ENCODE measurements at regions not wholly inside any gene's neighbourhood (a gene's known extent, or its start where the extent isn't known, plus 50 kb on each side); places are given as distances from the start of the nearest gene placed in this dataset.
"Not testable (repeated sequence)": the region's sequence is repeated elsewhere in the genome, so short reads cannot be mapped to it uniquely, and the experiment has no call there.

GRCh38 chr4:27123123-27123768 is 262.6 kb downstream of the STIM2 start:
- WGBS (ENCODE audit: extremely low coverage, insufficient coverage, low lambda C conversion rate) = no CpG with 5 or more reads among the region's 3 CpGs
- no peak overlapping the region for H2AK5ac ChIP-seq (ENCODE audit: low read length)
- no peak overlapping the region for H3K9ac ChIP-seq (ENCODE audit: low read length)
- peak overlapping the region; percentile 69 for H3K18ac ChIP-seq (ENCODE audit: low read length)
- H2BK15ac ChIP-seq (replicated peaks; ENCODE audit: low read depth) = no peak overlapping the region
- H3K27me3 ChIP-seq (ENCODE audit: insufficient read depth, low read length, poor library complexity) = no peaks in the 10 kb centered on the region
- H2BK5ac ChIP-seq (ENCODE audit: low read length) = no peak overlapping the region
- peak; percentile 94 for DNase-seq
- peak overlapping the region; percentile 75 for H3K4ac ChIP-seq (ENCODE audit: low read depth, low read length)
- H3K23ac ChIP-seq (ENCODE audit: low read length) = no peak overlapping the region
- H3K79me2 ChIP-seq (ENCODE audit: control insufficient read depth, insufficient read depth, low read length) = no peaks in the 10 kb centered on the region
- H3K56ac ChIP-seq (ENCODE audit: low read length) = no peak overlapping the region
- H3K4me2 ChIP-seq (ENCODE audit: low read length) = no peak overlapping the region
- no peaks in the 10 kb centered on the region for H3K79me1 ChIP-seq (ENCODE audit: low read length)
- no peak overlapping the region for H3K4me3 ChIP-seq (ENCODE audit: low read length)
- H3K4me1 ChIP-seq (ENCODE audit: control insufficient read depth, low read depth, low read length) = peaks cover 10% of the 10 kb centered on the region
- peak overlapping the region; percentile 13 for H3K27ac ChIP-seq (ENCODE audit: low read depth, low read length)
- no peak overlapping the region for H2BK120ac ChIP-seq (ENCODE audit: low read depth, low read length)
- H4K5ac ChIP-seq (ENCODE audit: low read length) = no peak overlapping the region
- H4K8ac ChIP-seq (ENCODE audit: low read depth, low read length) = no peak overlapping the region
- no peaks in the 10 kb centered on the region for H3K36me3 ChIP-seq (ENCODE audit: control insufficient read depth, insufficient read depth, low read length)

GRCh38 chr4:27123769-27124124 is 263.1 kb downstream of the STIM2 start:
- H2BK120ac ChIP-seq (ENCODE audit: low read depth, low read length) = no peak overlapping the region
- H3K18ac ChIP-seq (ENCODE audit: low read length) = no peak overlapping the region
- H4K5ac ChIP-seq (ENCODE audit: low read length) = no peak overlapping the region
- H3K4ac ChIP-seq (ENCODE audit: low read depth, low read length) = peak overlapping the region; percentile 75
- H3K23ac ChIP-seq (ENCODE audit: low read length) = no peak overlapping the region
- H3K36me3 ChIP-seq (ENCODE audit: control insufficient read depth, insufficient read depth, low read length) = no peaks in the 10 kb centered on the region
- no peak overlapping the region for H3K4me2 ChIP-seq (ENCODE audit: low read length)
- no peak overlapping the region for H4K8ac ChIP-seq (ENCODE audit: low read depth, low read length)
- no peak overlapping the region for H2AK5ac ChIP-seq (ENCODE audit: low read length)
- H3K4me1 ChIP-seq (ENCODE audit: control insufficient read depth, low read depth, low read length) = peaks cover 10% of the 10 kb centered on the region
- H2BK5ac ChIP-seq (ENCODE audit: low read length) = no peak overlapping the region
- no peak overlapping the region for H3K56ac ChIP-seq (ENCODE audit: low read length)
- no peaks in the 10 kb centered on the region for H3K27me3 ChIP-seq (ENCODE audit: insufficient read depth, low read length, poor library complexity)
- no peak overlapping the region for H3K4me3 ChIP-seq (ENCODE audit: low read length)
- H3K27ac ChIP-seq (ENCODE audit: low read depth, low read length) = peak overlapping the region; percentile 55
- no peaks in the 10 kb centered on the region for H3K79me2 ChIP-seq (ENCODE audit: control insufficient read depth, insufficient read depth, low read length)
- no peak for DNase-seq
- no peak overlapping the region for H2BK15ac ChIP-seq (replicated peaks; ENCODE audit: low read depth)
- no peaks in the 10 kb centered on the region for H3K79me1 ChIP-seq (ENCODE audit: low read length)
- no peak overlapping the region for H3K9ac ChIP-seq (ENCODE audit: low read length)

- H4K5ac ChIP-seq (ENCODE audit: low read length); H3K79me1 ChIP-seq (ENCODE audit: low read length); H3K36me3 ChIP-seq (ENCODE audit: control insufficient read depth, insufficient read depth, low read length); H3K18ac ChIP-seq (ENCODE audit: low read length); H2BK15ac ChIP-seq (replicated peaks; ENCODE audit: low read depth); H4K8ac ChIP-seq (ENCODE audit: low read depth, low read length); H3K27me3 ChIP-seq (ENCODE audit: insufficient read depth, low read length, poor library complexity); H3K9ac ChIP-seq (ENCODE audit: low read length); H3K27ac ChIP-seq (ENCODE audit: low read depth, low read length); H3K4me2 ChIP-seq (ENCODE audit: low read length); H3K4me3 ChIP-seq (ENCODE audit: low read length); H3K23ac ChIP-seq (ENCODE audit: low read length); H3K4ac ChIP-seq (ENCODE audit: low read depth, low read length); H2BK5ac ChIP-seq (ENCODE audit: low read length); H3K4me1 ChIP-seq (ENCODE audit: control insufficient read depth, low read depth, low read length); H2AK5ac ChIP-seq (ENCODE audit: low read length); H3K56ac ChIP-seq (ENCODE audit: low read length); H2BK120ac ChIP-seq (ENCODE audit: low read depth, low read length); H3K79me2 ChIP-seq (ENCODE audit: control insufficient read depth, insufficient read depth, low read length): not testable (repeated sequence)
- peak; percentile 45 for DNase-seq
- WGBS (ENCODE audit: extremely low coverage, insufficient coverage, low lambda C conversion rate) = no CpG with 5 or more reads among the region's 4 CpGs
Measured at GRCh38 chr4:27126895-27127294, 266.3 kb downstream of the STIM2 start.

- Histone ChIP-seq H3K9ac (ENCODE audit: low read length) (no peak overlapping the region), H2BK15ac (replicated peaks; ENCODE audit: low read depth) (no peak overlapping the region), H3K4me3 (ENCODE audit: low read length) (no peak overlapping the region), H3K56ac (ENCODE audit: low read length) (no peak overlapping the region), H3K79me1 (ENCODE audit: low read length) (no peaks in the 10 kb centered on the region), H3K4me1 (ENCODE audit: control insufficient read depth, low read depth, low read length) (no peaks in the 10 kb centered on the region), H3K4me2 (ENCODE audit: low read length) (no peak overlapping the region), H4K5ac (ENCODE audit: low read length) (no peak overlapping the region), H2AK5ac (ENCODE audit: low read length) (no peak overlapping the region), H3K79me2 (ENCODE audit: control insufficient read depth, insufficient read depth, low read length) (no peaks in the 10 kb centered on the region), H3K4ac (ENCODE audit: low read depth, low read length) (no peak overlapping the region), H2BK120ac (ENCODE audit: low read depth, low read length) (no peak overlapping the region), H3K27me3 (ENCODE audit: insufficient read depth, low read length, poor library complexity) (no peaks in the 10 kb centered on the region), H3K36me3 (ENCODE audit: control insufficient read depth, insufficient read depth, low read length) (no peaks in the 10 kb centered on the region), H3K23ac (ENCODE audit: low read length) (no peak overlapping the region), H4K8ac (ENCODE audit: low read depth, low read length) (no peak overlapping the region), H2BK5ac (ENCODE audit: low read length) (no peak overlapping the region), H3K18ac (ENCODE audit: low read length) (no peak overlapping the region), H3K27ac (ENCODE audit: low read depth, low read length) (no peak overlapping the region)
- no peak for DNase-seq
- WGBS (ENCODE audit: extremely low coverage, insufficient coverage, low lambda C conversion rate) = no CpG with 5 or more reads among the region's 5 CpGs
Measured at GRCh38 chr4:27128443-27128842, 267.8 kb downstream of the STIM2 start.

- no peaks in the 10 kb centered on the region for H3K36me3 ChIP-seq (ENCODE audit: control insufficient read depth, insufficient read depth, low read length)
- no peak overlapping the region for H4K5ac ChIP-seq (ENCODE audit: low read length)
- no peak overlapping the region for H3K9ac ChIP-seq (ENCODE audit: low read length)
- no peak overlapping the region for H3K4ac ChIP-seq (ENCODE audit: low read depth, low read length)
- no peak overlapping the region for H3K23ac ChIP-seq (ENCODE audit: low read length)
- no peak overlapping the region for H2BK5ac ChIP-seq (ENCODE audit: low read length)
- no CpG with 5 or more reads among the region's 7 CpGs for WGBS (ENCODE audit: extremely low coverage, insufficient coverage, low lambda C conversion rate)
- no peak overlapping the region for H3K4me3 ChIP-seq (ENCODE audit: low read length)
- H3K4me2 ChIP-seq (ENCODE audit: low read length) = no peak overlapping the region
- no peak overlapping the region for H3K27ac ChIP-seq (ENCODE audit: low read depth, low read length)
- peak; percentile 33 for DNase-seq
- no peak overlapping the region for H2BK15ac ChIP-seq (replicated peaks; ENCODE audit: low read depth)
- H3K79me1 ChIP-seq (ENCODE audit: low read length) = no peaks in the 10 kb centered on the region
- no peak overlapping the region for H3K18ac ChIP-seq (ENCODE audit: low read length)
- no peak overlapping the region for H2AK5ac ChIP-seq (ENCODE audit: low read length)
- H3K56ac ChIP-seq (ENCODE audit: low read length) = no peak overlapping the region
- no peaks in the 10 kb centered on the region for H3K27me3 ChIP-seq (ENCODE audit: insufficient read depth, low read length, poor library complexity)
- H4K8ac ChIP-seq (ENCODE audit: low read depth, low read length) = no peak overlapping the region
- H3K79me2 ChIP-seq (ENCODE audit: control insufficient read depth, insufficient read depth, low read length) = no peaks in the 10 kb centered on the region
- H2BK120ac ChIP-seq (ENCODE audit: low read depth, low read length) = no peak overlapping the region
- no peaks in the 10 kb centered on the region for H3K4me1 ChIP-seq (ENCODE audit: control insufficient read depth, low read depth, low read length)
Measured at GRCh38 chr4:27129871-27130366, 269.3 kb downstream of the STIM2 start.

GRCh38 chr4:27132497-27132896 is 271.9 kb downstream of the STIM2 start:
- Histone ChIP-seq H3K23ac (ENCODE audit: low read length) (no peak overlapping the region), H3K18ac (ENCODE audit: low read length) (no peak overlapping the region), H3K27me3 (ENCODE audit: insufficient read depth, low read length, poor library complexity) (no peaks in the 10 kb centered on the region), H3K4ac (ENCODE audit: low read depth, low read length) (no peak overlapping the region), H3K79me1 (ENCODE audit: low read length) (no peaks in the 10 kb centered on the region), H3K27ac (ENCODE audit: low read depth, low read length) (no peak overlapping the region), H4K8ac (ENCODE audit: low read depth, low read length) (no peak overlapping the region), H3K4me3 (ENCODE audit: low read length) (no peak overlapping the region), H3K4me1 (ENCODE audit: control insufficient read depth, low read depth, low read length) (no peaks in the 10 kb centered on the region), H3K4me2 (ENCODE audit: low read length) (no peak overlapping the region), H4K5ac (ENCODE audit: low read length) (no peak overlapping the region), H2AK5ac (ENCODE audit: low read length) (no peak overlapping the region), H2BK5ac (ENCODE audit: low read length) (no peak overlapping the region), H3K79me2 (ENCODE audit: control insufficient read depth, insufficient read depth, low read length) (no peaks in the 10 kb centered on the region), H3K56ac (ENCODE audit: low read length) (no peak overlapping the region), H2BK120ac (ENCODE audit: low read depth, low read length) (no peak overlapping the region), H3K9ac (ENCODE audit: low read length) (no peak overlapping the region), H3K36me3 (ENCODE audit: control insufficient read depth, insufficient read depth, low read length) (no peaks in the 10 kb centered on the region), H2BK15ac (replicated peaks; ENCODE audit: low read depth) (no peak overlapping the region)
- no CpG with 5 or more reads among the region's 1 CpG for WGBS (ENCODE audit: extremely low coverage, insufficient coverage, low lambda C conversion rate)
- no peak for DNase-seq

Measured in mesendoderm (in vitro differentiated cells).